HepG2 (cell line): ENCODE measurements at regions not wholly inside any gene's neighbourhood (a gene's known extent, or its start where the extent isn't known, plus 50 kb on each side); places are given as distances from the start of the nearest gene placed in this dataset.

ENCODE experiments used
- ATAC-seq: fragments of 200-7000 bp; cut with Tn5 transposase; 3 replicates; pipeline ENCODE4 v1.9.1; 2020; ENCODE audit warnings: mild to moderate bottlenecking, moderate library complexity
- BruUV-seq: library from RNA; stranded (reverse); fragments of 400-500 nt; replicated peaks from 2 replicates; lab custom pipeline; 2021; lab: Mats Ljungman, UMichigan
- CTCF ChIA-PET: fragments of 300-600 bp; formaldehyde crosslinking; extraction: SDS; loops from one replicate; lab custom pipeline; 2021; ENCODE audit warnings: low total read pairs, inconsistent platforms, low intra/inter-chr PET ratio; lab: Yijun Ruan, JAX
- POLR2A ChIA-PET: fragments of 350-600 bp; sonication (Branson Sonifier 250); formaldehyde crosslinking; loops from one replicate; lab custom pipeline; 2020; ENCODE audit warnings: antibody characterized with exemption, inconsistent platforms; lab: Yijun Ruan, JAX
- DNase-seq: peaks from one replicate; pipeline ENCODE4 v3.0.0-alpha.2; 2015; ENCODE audit warnings: low spot score
- FAIRE-seq: peaks from 3 replicates; lab custom pipeline; 2011; peaks lifted over from hg19 to GRCh38; lab: Jason Lieb, UNC
- H2AFZ ChIP-seq: one replicate; pipeline ENCODE4 v1.6.1; 2011; ENCODE audit warnings: low read length, inconsistent platforms
- H3K27ac ChIP-seq: fragments of 300-600 bp; 3 replicates; pipeline ENCODE4 v1.8.0; 2011; ENCODE audit warnings: mixed run types, mild to moderate bottlenecking, mixed read lengths, low read length, inconsistent platforms; ENCODE audit not compliant: insufficient read depth; ENCODE audit errors: extremely low read length
- H3K27me3 ChIP-seq, 2 experiments: fragments of 200-600 bp in 1 of 2; 2 replicates in 1 of 2; 3 replicates in 1 of 2; pipeline versions ENCODE4 v1.6.0 to v1.8.0; 2011; ENCODE audit warnings: low read length in 2 of 2, mild to moderate bottlenecking in 2 of 2, moderate library complexity in 2 of 2, inconsistent platforms in 1 of 2; ENCODE audit not compliant: insufficient read depth in 2 of 2, control insufficient read depth in 1 of 2
- H3K36me3 ChIP-seq, 2 experiments: fragments of 200-600 bp in 1 of 2; replicated peaks in 1 of 2; 2 replicates in 1 of 2; 3 replicates in 1 of 2; pipeline versions ENCODE4 v1.5.1 to v1.8.0; 2011; ENCODE audit warnings: low read length in 2 of 2, inconsistent platforms in 1 of 2; ENCODE audit not compliant: insufficient read depth in 2 of 2, control insufficient read depth in 1 of 2
- H3K4me1 ChIP-seq: 2 replicates; pipeline ENCODE4 v1.5.1; 2012; ENCODE audit warnings: low read length, inconsistent platforms; ENCODE audit not compliant: insufficient read depth
- H3K4me2 ChIP-seq: 2 replicates; pipeline ENCODE4 v1.6.0; 2011; ENCODE audit warnings: low read depth, low read length, inconsistent platforms
- H3K4me3 ChIP-seq, 3 experiments: fragments of 200-600 bp in 1 of 3; sonication (generic), shearing (Covaris generic) in 1 of 3; replicated peaks in 1 of 3; 2 replicates each; pipeline ENCODE4 v1.5.1; 2011 to 2016; ENCODE audit warnings: low read length in 3 of 3, inconsistent platforms in 2 of 3, low read depth in 2 of 3, mild to moderate bottlenecking in 2 of 3, control low read depth in 1 of 3, mixed read lengths in 1 of 3; ENCODE audit not compliant: insufficient read depth in 1 of 3
- H3K79me2 ChIP-seq: one replicate; pipeline ENCODE4 v1.6.1; 2011; ENCODE audit warnings: low read length, inconsistent platforms; ENCODE audit not compliant: insufficient read depth
- H3K9ac ChIP-seq: 2 replicates; pipeline ENCODE4 v1.6.0; 2011; ENCODE audit warnings: mild to moderate bottlenecking, low read depth, low read length, inconsistent platforms; ENCODE audit not compliant: insufficient read depth
- H3K9me3 ChIP-seq: 2 replicates; pipeline ENCODE4 v1.5.1; 2012; ENCODE audit warnings: mild to moderate bottlenecking, low read length
- H4K20me1 ChIP-seq: 2 replicates; pipeline ENCODE4 v1.6.0; 2011; ENCODE audit warnings: inconsistent platforms, mild to moderate bottlenecking, low read length, moderate library complexity; ENCODE audit not compliant: insufficient read depth
- DPF2 ChIP-seq: sonication (generic); formaldehyde crosslinking; IDR thresholded peaks from 2 replicates; pipeline ENCODE4 v1.4.0; 2020; ENCODE audit warnings: mild to moderate bottlenecking, low read depth, missing genetic modification reagents, borderline replicate concordance
- HOXA9 ChIP-seq: sonication (generic); formaldehyde crosslinking; IDR thresholded peaks from 2 replicates; pipeline ENCODE4 v1.8.1; 2022; ENCODE audit warnings: missing genetic modification reagents, mild to moderate bottlenecking, moderate library complexity, borderline replicate concordance
- IKZF1 ChIP-seq: fragments of 450-650 bp; IDR thresholded peaks from 2 replicates; pipeline ENCODE4 v1.7.1; 2016
- KMT2A ChIP-seq: sonication (generic); formaldehyde crosslinking; IDR thresholded peaks from 2 replicates; pipeline ENCODE4 v1.4.0; 2020; ENCODE audit warnings: missing genetic modification reagents
- MAFF ChIP-seq: IDR thresholded peaks from 2 replicates; pipeline ENCODE4 v1.6.1; 2011; ENCODE audit warnings: low read depth, low read length, improper control_type of control experiment
- REXO4 ChIP-seq: sonication (generic); formaldehyde crosslinking; IDR thresholded peaks from 2 replicates; pipeline ENCODE4 v1.8.0; 2022; ENCODE audit warnings: missing genetic modification reagents, mild to moderate bottlenecking, borderline replicate concordance
- SMAD3 ChIP-seq: sonication (generic); formaldehyde crosslinking; IDR thresholded peaks from 2 replicates; pipeline ENCODE4 v1.4.0; 2020; ENCODE audit warnings: missing genetic modification reagents
- ZNF251 ChIP-seq: sonication (generic); formaldehyde crosslinking; IDR thresholded peaks from 2 replicates; pipeline ENCODE4 v1.9.0; 2021; ENCODE audit warnings: mild to moderate bottlenecking, missing genetic modification reagents
- ZNF460 ChIP-seq: sonication (generic); formaldehyde crosslinking; IDR thresholded peaks from 2 replicates; pipeline ENCODE4 v1.5.1; 2020; ENCODE audit warnings: missing genetic modification reagents, mild to moderate bottlenecking, borderline replicate concordance
- ZNF556 ChIP-seq: sonication (generic); formaldehyde crosslinking; IDR thresholded peaks from 2 replicates; pipeline ENCODE4 v1.4.0; 2020; ENCODE audit warnings: mild to moderate bottlenecking, missing genetic modification reagents, borderline replicate concordance
- WGBS: methylation state at CpG from one replicate; pipeline ENCODE4 v1.1.6; 2017; ENCODE audit warnings: low lambda C conversion rate; 5-methylcytosine and 5-hydroxymethylcytosine counted together
- in situ Hi-C: cut with HindIII; loops from 2 replicates; pipeline ENCODE4 v1.10.0; 2017; ENCODE audit warnings: low pct_unique_long_range_greater_than_20kb; ENCODE audit not compliant: extremely low pct_ligation_motif_present
- intact Hi-C: fragments of 100-400 bp; cut with micrococcal nuclease; formaldehyde crosslinking; loops from one replicate; pipeline ENCODE4 v1.10.0; 2022; ENCODE audit not compliant: unreplicated experiment
- TF ChIP-seq, protein P1 (sequence below): sonication (generic); formaldehyde crosslinking; IDR thresholded peaks from 2 replicates; pipeline ENCODE4 v1.8.0; 2022; ENCODE audit warnings: mild to moderate bottlenecking, missing genetic modification reagents

DNA sequence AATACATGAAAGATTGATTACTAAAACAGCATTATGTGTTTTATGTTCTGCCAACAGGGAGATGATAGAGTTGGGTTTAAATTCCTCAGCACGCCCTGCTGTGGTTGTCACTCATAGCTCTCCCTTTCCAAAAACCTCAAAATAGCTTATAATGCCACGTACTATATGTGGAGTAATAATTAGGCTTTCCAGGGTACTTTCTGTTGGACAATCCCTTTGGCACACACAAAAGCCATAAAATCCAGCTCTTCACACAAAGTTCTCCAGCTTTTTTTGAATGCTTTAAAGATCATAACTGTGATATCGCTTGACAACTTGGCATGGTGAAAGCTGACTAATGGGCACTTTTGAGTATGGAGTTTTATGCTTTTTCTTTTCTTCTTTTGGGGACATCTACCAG lies 145.3 kb upstream of the DCN start:
- H3K4me1 ChIP-seq: no peaks in the 10 kb centered on the region
- no peaks in the 10 kb centered on the region; a peak in 1 of 5 replicates for H3K27me3 ChIP-seq
- BruUV-seq: no TSS peak
- ATAC-seq: no peak
- TF ChIP-seq REXO4 (no peak), ZNF556 (no peak), KMT2A (CRISPR knock-in tag) (no peak), ZNF460 (CRISPR knock-in tag) (no peak), MAFF (no peak), DPF2 (CRISPR knock-in tag) (no peak), SMAD3 (CRISPR knock-in tag) (no peak), HOXA9 (CRISPR knock-in tag) (no peak), IKZF1 (no peak), ZNF251 (CRISPR knock-in tag) (no peak)
- TF ChIP-seq, protein P1, sequence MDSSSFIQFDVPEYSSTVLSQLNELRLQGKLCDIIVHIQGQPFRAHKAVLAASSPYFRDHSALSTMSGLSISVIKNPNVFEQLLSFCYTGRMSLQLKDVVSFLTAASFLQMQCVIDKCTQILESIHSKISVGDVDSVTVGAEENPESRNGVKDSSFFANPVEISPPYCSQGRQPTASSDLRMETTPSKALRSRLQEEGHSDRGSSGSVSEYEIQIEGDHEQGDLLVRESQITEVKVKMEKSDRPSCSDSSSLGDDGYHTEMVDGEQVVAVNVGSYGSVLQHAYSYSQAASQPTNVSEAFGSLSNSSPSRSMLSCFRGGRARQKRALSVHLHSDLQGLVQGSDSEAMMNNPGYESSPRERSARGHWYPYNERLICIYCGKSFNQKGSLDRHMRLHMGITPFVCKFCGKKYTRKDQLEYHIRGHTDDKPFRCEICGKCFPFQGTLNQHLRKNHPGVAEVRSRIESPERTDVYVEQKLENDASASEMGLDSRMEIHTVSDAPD: no peak
- FAIRE-seq: no peak
- 2% methylated on average over 3 of the region's 3 CpGs for whole genome bisulfite sequencing
- intact Hi-C loops: no loop called here
- H3K9me3 ChIP-seq: no peaks in the 10 kb centered on the region
- no peak overlapping the region for H3K9ac ChIP-seq
- H3K79me2 ChIP-seq: no peaks in the 10 kb centered on the region
- POLR2A ChIA-PET: no interaction called here
- H3K4me3 ChIP-seq: no peak overlapping the region
- H3K36me3 ChIP-seq: no peaks in the 10 kb centered on the region
- CTCF ChIA-PET: no interaction called here
- no peaks in the 10 kb centered on the region for H4K20me1 ChIP-seq
- in situ Hi-C loops: loop anchor here (25.0 kb wide), 1 partner anchor 366 kb away; the partner anchor contains the start of gene CCER1
- DNase-seq: no peak
- H3K4me2 ChIP-seq: no peak overlapping the region
- no peak overlapping the region for H2AFZ ChIP-seq
- no peak overlapping the region for H3K27ac ChIP-seq
